ENCODE measurements at regions not wholly inside any gene's neighbourhood (a gene's known extent, or its start where the extent isn't known, plus 50 kb on each side); places are given as distances from the start of the nearest gene placed in this dataset.
"Not testable (repeated sequence)": the region's sequence is repeated elsewhere in the genome, so short reads cannot be mapped to it uniquely, and the experiment has no call there.

GRCh38 chr1:181926697-181927096, 134.8 kb downstream of the ZNF648 start:
- Mint-ChIP-seq H3K36me3 (ENCODE audit: low read depth) (no peaks in the 10 kb centered on the region), H3K9me3 (no peaks in the 10 kb centered on the region), H3K4me3 (no peak overlapping the region), H3K27me3 (peaks cover 2% of the 10 kb centered on the region), H3K27ac (no peak overlapping the region), H3K4me1 (ENCODE audit: low read depth) (no peaks in the 10 kb centered on the region)
- intact Hi-C loops (cut with micrococcal nuclease): no loop called here

- not testable (repeated sequence) for H3K4me3 Mint-ChIP-seq, H3K27me3 Mint-ChIP-seq
These were observed 137.5 kb downstream of the ZNF648 start for GRCh38 chr1:181924034-181924433.

GRCh38 chr1:181919542-181919941, 142.0 kb downstream of the ZNF648 start:
- Mint-ChIP-seq H3K27me3 (no peaks in the 10 kb centered on the region), H3K4me1 (ENCODE audit: low read depth) (no peaks in the 10 kb centered on the region), H3K36me3 (ENCODE audit: low read depth) (no peaks in the 10 kb centered on the region), H3K9me3 (no peaks in the 10 kb centered on the region), H3K4me3 (no peak overlapping the region), H3K27ac (no peak overlapping the region)
- intact Hi-C loops (cut with micrococcal nuclease): no loop called here

More at GRCh38 chr1:181924034-181924433, 137.5 kb downstream of the ZNF648 start:
- H3K36me3 Mint-ChIP-seq (ENCODE audit: low read depth); intact Hi-C loops (cut with micrococcal nuclease); H3K27ac Mint-ChIP-seq; H3K4me1 Mint-ChIP-seq (ENCODE audit: low read depth); H3K9me3 Mint-ChIP-seq: not testable (repeated sequence)

GRCh38 chr1:181918880-181919525, 142.5 kb downstream of the ZNF648 start:
- Mint-ChIP-seq H3K4me3 (no peak overlapping the region), H3K9me3 (no peaks in the 10 kb centered on the region), H3K27ac (no peak overlapping the region), H3K4me1 (ENCODE audit: low read depth) (no peaks in the 10 kb centered on the region), H3K36me3 (ENCODE audit: low read depth) (no peaks in the 10 kb centered on the region), H3K27me3 (no peaks in the 10 kb centered on the region)
- intact Hi-C loops (cut with micrococcal nuclease): no loop called here

GRCh38 chr1:181911715-181912114, 149.8 kb downstream of the ZNF648 start:
- Mint-ChIP-seq H3K27me3 (no peaks in the 10 kb centered on the region), H3K4me1 (ENCODE audit: low read depth) (no peaks in the 10 kb centered on the region), H3K4me3 (no peak overlapping the region), H3K36me3 (ENCODE audit: low read depth) (no peaks in the 10 kb centered on the region), H3K27ac (no peak overlapping the region), H3K9me3 (peaks cover 13% of the 10 kb centered on the region)
- intact Hi-C loops (cut with micrococcal nuclease): no loop called here

- Mint-ChIP-seq H3K27me3 (no peaks in the 10 kb centered on the region), H3K4me1 (ENCODE audit: low read depth) (no peaks in the 10 kb centered on the region), H3K4me3 (no peak overlapping the region), H3K9me3 (peaks cover 13% of the 10 kb centered on the region), H3K36me3 (ENCODE audit: low read depth) (no peaks in the 10 kb centered on the region), H3K27ac (no peak overlapping the region)
- intact Hi-C loops (cut with micrococcal nuclease): no loop called here
These were observed 150.6 kb downstream of the ZNF648 start for GRCh38 chr1:181910905-181911304.

GRCh38 chr1:181909010-181909409, 152.5 kb downstream of the ZNF648 start:
- Mint-ChIP-seq H3K36me3 (ENCODE audit: low read depth) (no peaks in the 10 kb centered on the region), H3K27me3 (no peaks in the 10 kb centered on the region), H3K9me3 (peaks cover 13% of the 10 kb centered on the region), H3K27ac (no peak overlapping the region), H3K4me1 (ENCODE audit: low read depth) (no peaks in the 10 kb centered on the region), H3K4me3 (no peak overlapping the region)
- intact Hi-C loops (cut with micrococcal nuclease): no loop called here

GRCh38 chr1:181906631-181907030, 154.9 kb downstream of the ZNF648 start:
- no peaks in the 10 kb centered on the region for H3K36me3 Mint-ChIP-seq (ENCODE audit: low read depth)
- H3K27ac Mint-ChIP-seq: no peak overlapping the region
- H3K27me3 Mint-ChIP-seq: no peaks in the 10 kb centered on the region
- no peak overlapping the region for H3K4me3 Mint-ChIP-seq
- intact Hi-C loops (cut with micrococcal nuclease): no loop called here
- H3K4me1 Mint-ChIP-seq (ENCODE audit: low read depth): no peaks in the 10 kb centered on the region
- H3K9me3 Mint-ChIP-seq: peaks cover 13% of the 10 kb centered on the region

GRCh38 chr1:181905944-181906597, 155.4 kb downstream of the ZNF648 start:
- no peaks in the 10 kb centered on the region for H3K4me1 Mint-ChIP-seq (ENCODE audit: low read depth)
- H3K36me3 Mint-ChIP-seq (ENCODE audit: low read depth): no peaks in the 10 kb centered on the region
- H3K9me3 Mint-ChIP-seq: peaks cover 9% of the 10 kb centered on the region
- intact Hi-C loops (cut with micrococcal nuclease): no loop called here
- no peak overlapping the region for H3K4me3 Mint-ChIP-seq
- no peak overlapping the region for H3K27ac Mint-ChIP-seq
- H3K27me3 Mint-ChIP-seq: no peaks in the 10 kb centered on the region

- Mint-ChIP-seq H3K27ac (no peak overlapping the region), H3K4me1 (ENCODE audit: low read depth) (no peaks in the 10 kb centered on the region), H3K4me3 (no peak overlapping the region), H3K27me3 (no peaks in the 10 kb centered on the region), H3K36me3 (ENCODE audit: low read depth) (no peaks in the 10 kb centered on the region), H3K9me3 (no peaks in the 10 kb centered on the region)
- intact Hi-C loops (cut with micrococcal nuclease): no loop called here
These were observed 162.7 kb downstream of the ZNF648 start for GRCh38 chr1:181898773-181899172.

- H3K27ac Mint-ChIP-seq: no peak overlapping the region
- H3K36me3 Mint-ChIP-seq (ENCODE audit: low read depth): no peaks in the 10 kb centered on the region
- no peaks in the 10 kb centered on the region for H3K27me3 Mint-ChIP-seq
- intact Hi-C loops (cut with micrococcal nuclease): no loop called here
- H3K4me3 Mint-ChIP-seq: no peak overlapping the region
- no peaks in the 10 kb centered on the region for H3K4me1 Mint-ChIP-seq (ENCODE audit: low read depth)
- no peaks in the 10 kb centered on the region for H3K9me3 Mint-ChIP-seq
These were observed 164.7 kb downstream of the ZNF648 start for GRCh38 chr1:181896824-181897223.

- Mint-ChIP-seq H3K4me3 (no peak overlapping the region), H3K9me3 (no peaks in the 10 kb centered on the region), H3K36me3 (ENCODE audit: low read depth) (no peaks in the 10 kb centered on the region), H3K27me3 (no peaks in the 10 kb centered on the region), H3K27ac (no peak overlapping the region), H3K4me1 (ENCODE audit: low read depth) (no peaks in the 10 kb centered on the region)
- intact Hi-C loops (cut with micrococcal nuclease): no loop called here
These were observed 167.1 kb downstream of the ZNF648 start for GRCh38 chr1:181894439-181894859.

- Mint-ChIP-seq H3K4me3 (no peak overlapping the region), H3K36me3 (ENCODE audit: low read depth) (no peaks in the 10 kb centered on the region), H3K4me1 (ENCODE audit: low read depth) (no peaks in the 10 kb centered on the region), H3K9me3 (no peaks in the 10 kb centered on the region), H3K27ac (no peak overlapping the region), H3K27me3 (no peaks in the 10 kb centered on the region)
- intact Hi-C loops (cut with micrococcal nuclease): no loop called here
These were observed 167.6 kb downstream of the ZNF648 start for GRCh38 chr1:181893937-181894336.

- H3K4me3 Mint-ChIP-seq; intact Hi-C loops (cut with micrococcal nuclease); H3K27me3 Mint-ChIP-seq; H3K9me3 Mint-ChIP-seq; H3K27ac Mint-ChIP-seq; H3K4me1 Mint-ChIP-seq (ENCODE audit: low read depth); H3K36me3 Mint-ChIP-seq (ENCODE audit: low read depth): not testable (repeated sequence)
These were observed 168.4 kb downstream of the ZNF648 start for GRCh38 chr1:181893150-181893549.

- intact Hi-C loops (cut with micrococcal nuclease): no loop called here
- Mint-ChIP-seq H3K4me1 (ENCODE audit: low read depth) (no peaks in the 10 kb centered on the region), H3K4me3 (no peak overlapping the region), H3K9me3 (peaks cover 38% of the 10 kb centered on the region), H3K27me3 (no peaks in the 10 kb centered on the region), H3K27ac (no peak overlapping the region), H3K36me3 (ENCODE audit: low read depth) (no peaks in the 10 kb centered on the region)
These were observed 188.9 kb downstream of the ZNF648 start for GRCh38 chr1:181872562-181872961.

Measured in dendritic cell treated with granulocyte-macrophage colony-stimulating factor and Interleukin-4, amounts not matched to agents 40 ng/mL and 50 ng/mL, for 4 days (primary cell).